ENCODE measurements at regions not wholly inside any gene's neighbourhood (a gene's known extent, or its start where the extent isn't known, plus 50 kb on each side); places are given as distances from the start of the nearest gene placed in this dataset.

DNA sequence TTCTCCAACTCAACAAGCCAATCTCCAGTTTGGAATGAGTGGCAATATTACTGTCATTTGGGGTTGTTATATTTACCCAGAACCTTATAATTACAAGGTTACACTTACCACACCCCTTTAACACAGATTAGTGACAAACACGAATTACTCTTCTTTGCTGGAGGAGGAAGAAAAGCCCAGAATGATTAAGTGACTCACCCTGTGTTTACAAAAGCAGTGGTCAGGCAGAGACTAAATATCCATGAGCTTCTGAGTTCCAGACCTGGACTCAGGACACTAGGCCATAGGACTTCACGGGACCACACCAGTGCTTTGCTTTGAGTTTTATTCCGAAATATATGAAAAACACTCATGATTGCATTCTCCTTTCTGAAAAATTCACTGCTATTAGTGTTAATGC, 370.8 kb downstream of the TLE1 start:
- TF ChIP-seq, protein P1, sequence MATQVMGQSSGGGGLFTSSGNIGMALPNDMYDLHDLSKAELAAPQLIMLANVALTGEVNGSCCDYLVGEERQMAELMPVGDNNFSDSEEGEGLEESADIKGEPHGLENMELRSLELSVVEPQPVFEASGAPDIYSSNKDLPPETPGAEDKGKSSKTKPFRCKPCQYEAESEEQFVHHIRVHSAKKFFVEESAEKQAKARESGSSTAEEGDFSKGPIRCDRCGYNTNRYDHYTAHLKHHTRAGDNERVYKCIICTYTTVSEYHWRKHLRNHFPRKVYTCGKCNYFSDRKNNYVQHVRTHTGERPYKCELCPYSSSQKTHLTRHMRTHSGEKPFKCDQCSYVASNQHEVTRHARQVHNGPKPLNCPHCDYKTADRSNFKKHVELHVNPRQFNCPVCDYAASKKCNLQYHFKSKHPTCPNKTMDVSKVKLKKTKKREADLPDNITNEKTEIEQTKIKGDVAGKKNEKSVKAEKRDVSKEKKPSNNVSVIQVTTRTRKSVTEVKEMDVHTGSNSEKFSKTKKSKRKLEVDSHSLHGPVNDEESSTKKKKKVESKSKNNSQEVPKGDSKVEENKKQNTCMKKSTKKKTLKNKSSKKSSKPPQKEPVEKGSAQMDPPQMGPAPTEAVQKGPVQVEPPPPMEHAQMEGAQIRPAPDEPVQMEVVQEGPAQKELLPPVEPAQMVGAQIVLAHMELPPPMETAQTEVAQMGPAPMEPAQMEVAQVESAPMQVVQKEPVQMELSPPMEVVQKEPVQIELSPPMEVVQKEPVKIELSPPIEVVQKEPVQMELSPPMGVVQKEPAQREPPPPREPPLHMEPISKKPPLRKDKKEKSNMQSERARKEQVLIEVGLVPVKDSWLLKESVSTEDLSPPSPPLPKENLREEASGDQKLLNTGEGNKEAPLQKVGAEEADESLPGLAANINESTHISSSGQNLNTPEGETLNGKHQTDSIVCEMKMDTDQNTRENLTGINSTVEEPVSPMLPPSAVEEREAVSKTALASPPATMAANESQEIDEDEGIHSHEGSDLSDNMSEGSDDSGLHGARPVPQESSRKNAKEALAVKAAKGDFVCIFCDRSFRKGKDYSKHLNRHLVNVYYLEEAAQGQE (IDR thresholded peaks at IDR 0.05; ENCODE audit: insufficient read depth in 1 of 2, low read depth in 2 of 2, low read length in 2 of 2), result no peak
- no peak for TF ChIP-seq POLR2AphosphoS5 (IDR thresholded peaks at IDR 0.05; ENCODE audit: low read depth, low read length)
- TF ChIP-seq TAF1 (IDR thresholded peaks at IDR 0.05; ENCODE audit: borderline replicate concordance, insufficient read depth, low read length), result no peak
- no peak for TF ChIP-seq FOXP2 (optimal IDR thresholded peaks at IDR 0.05; ENCODE audit: borderline replicate concordance, extremely low read depth, extremely low read length, insufficient read depth)
- TF ChIP-seq SIN3A (IDR thresholded peaks at IDR 0.05; ENCODE audit: borderline replicate concordance, insufficient read depth, low read length), result no peak

DNA sequence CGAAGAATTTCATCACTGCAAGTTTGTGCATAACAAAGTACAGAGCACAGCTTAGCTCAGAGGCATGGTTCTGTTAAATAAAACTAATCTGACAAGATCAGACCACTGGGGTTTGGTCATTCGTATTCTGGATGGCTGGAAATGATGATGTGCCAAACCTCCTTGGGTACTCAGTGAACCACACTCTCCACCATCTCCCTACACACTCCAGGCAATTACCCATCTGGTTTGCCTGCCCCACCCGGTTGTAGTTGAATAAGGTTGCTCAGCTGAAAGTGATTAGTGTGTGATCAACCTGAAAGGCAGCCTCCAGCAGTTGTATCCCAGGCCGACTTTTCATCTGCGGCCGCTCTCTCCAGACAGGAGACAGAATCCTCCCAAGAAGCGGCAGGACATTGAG, 371.4 kb downstream of the TLE1 start:
- TF ChIP-seq, protein P1 (IDR thresholded peaks at IDR 0.05; ENCODE audit: insufficient read depth in 1 of 2, low read depth in 2 of 2, low read length in 2 of 2), result no peak
- no peak for TF ChIP-seq SIN3A (IDR thresholded peaks at IDR 0.05; ENCODE audit: borderline replicate concordance, insufficient read depth, low read length)
- TF ChIP-seq FOXP2 (optimal IDR thresholded peaks at IDR 0.05; ENCODE audit: borderline replicate concordance, extremely low read depth, extremely low read length, insufficient read depth), result no peak
- TF ChIP-seq TAF1 (IDR thresholded peaks at IDR 0.05; ENCODE audit: borderline replicate concordance, insufficient read depth, low read length), result no peak
- no peak for TF ChIP-seq POLR2AphosphoS5 (IDR thresholded peaks at IDR 0.05; ENCODE audit: low read depth, low read length)

DNA sequence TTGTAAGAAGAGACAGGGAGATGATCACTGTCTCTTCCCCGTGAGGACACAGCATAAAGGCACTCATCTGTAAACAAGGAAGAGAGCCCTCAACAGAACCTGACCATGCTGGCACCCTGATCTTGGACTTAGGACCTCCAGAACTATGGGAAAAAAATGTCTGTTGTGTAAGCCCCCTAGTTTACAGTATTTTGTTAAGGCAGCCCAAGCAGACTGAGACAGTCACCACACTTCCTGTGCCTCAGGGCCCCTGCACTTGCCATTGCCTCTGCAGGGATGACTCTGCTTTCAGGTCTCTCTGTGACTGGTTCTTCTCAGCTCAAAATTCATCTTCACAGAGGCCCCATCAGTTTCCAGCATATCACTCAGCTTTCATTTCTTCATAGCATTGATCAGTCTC, 372.1 kb downstream of the TLE1 start:
- TF ChIP-seq, protein P1 (IDR thresholded peaks at IDR 0.05; ENCODE audit: insufficient read depth in 1 of 2, low read depth in 2 of 2, low read length in 2 of 2), result no peak
- TF ChIP-seq TAF1 (IDR thresholded peaks at IDR 0.05; ENCODE audit: borderline replicate concordance, insufficient read depth, low read length), result no peak
- no peak for TF ChIP-seq POLR2AphosphoS5 (IDR thresholded peaks at IDR 0.05; ENCODE audit: low read depth, low read length)
- no peak for TF ChIP-seq FOXP2 (optimal IDR thresholded peaks at IDR 0.05; ENCODE audit: borderline replicate concordance, extremely low read depth, extremely low read length, insufficient read depth)
- TF ChIP-seq SIN3A (IDR thresholded peaks at IDR 0.05; ENCODE audit: borderline replicate concordance, insufficient read depth, low read length), result no peak

DNA sequence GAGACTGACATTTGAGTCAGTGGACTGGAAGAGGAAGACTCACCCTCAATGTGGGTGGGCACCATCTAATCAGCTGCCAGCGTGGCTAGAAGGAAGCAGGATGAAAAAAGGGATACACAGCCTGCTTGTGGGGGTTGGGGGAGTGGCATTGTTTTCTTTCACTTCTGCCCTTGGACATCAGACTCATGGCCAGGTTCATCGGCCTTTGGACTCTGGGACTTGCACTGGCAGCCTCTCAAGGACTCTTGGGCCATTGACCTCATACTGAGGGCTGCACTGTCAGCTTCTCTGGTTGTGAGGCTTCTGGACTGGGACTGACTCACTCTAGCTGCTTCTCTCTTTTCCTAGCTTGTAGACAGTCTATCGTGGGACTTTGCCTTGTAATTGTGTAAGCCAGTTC, 374.9 kb downstream of the TLE1 start:
- TF ChIP-seq TAF1 (IDR thresholded peaks at IDR 0.05; ENCODE audit: borderline replicate concordance, insufficient read depth, low read length) (no peak), SIN3A (IDR thresholded peaks at IDR 0.05; ENCODE audit: borderline replicate concordance, insufficient read depth, low read length) (no peak), FOXP2 (optimal IDR thresholded peaks at IDR 0.05; ENCODE audit: borderline replicate concordance, extremely low read depth, extremely low read length, insufficient read depth) (no peak), POLR2AphosphoS5 (IDR thresholded peaks at IDR 0.05; ENCODE audit: low read depth, low read length) (no peak)
- TF ChIP-seq, protein P1 (IDR thresholded peaks at IDR 0.05; ENCODE audit: insufficient read depth in 1 of 2, low read depth in 2 of 2, low read length in 2 of 2), result no peak

DNA sequence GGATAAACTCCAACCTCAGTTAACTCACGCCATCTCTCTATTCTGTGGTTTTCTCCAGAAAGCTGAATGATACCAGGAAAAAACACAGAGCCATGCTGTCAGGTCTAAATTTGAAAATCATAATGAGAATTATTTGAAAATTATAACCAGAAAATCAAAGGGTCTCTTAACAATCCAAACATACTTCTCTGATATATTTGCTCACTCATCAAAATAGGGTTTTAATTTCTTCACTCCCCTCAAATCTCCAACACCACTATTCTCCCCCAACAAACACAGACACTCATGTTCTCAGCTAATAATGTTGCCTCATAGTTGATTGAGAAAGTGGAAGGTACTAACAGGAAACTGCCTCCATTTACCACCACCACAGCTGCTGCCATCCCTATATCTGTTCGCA, 375.5 kb downstream of the TLE1 start:
- TF ChIP-seq, protein P1 (IDR thresholded peaks at IDR 0.05; ENCODE audit: insufficient read depth in 1 of 2, low read depth in 2 of 2, low read length in 2 of 2), result no peak
- no peak for TF ChIP-seq TAF1 (IDR thresholded peaks at IDR 0.05; ENCODE audit: borderline replicate concordance, insufficient read depth, low read length)
- no peak for TF ChIP-seq POLR2AphosphoS5 (IDR thresholded peaks at IDR 0.05; ENCODE audit: low read depth, low read length)
- no peak for TF ChIP-seq SIN3A (IDR thresholded peaks at IDR 0.05; ENCODE audit: borderline replicate concordance, insufficient read depth, low read length)
- no peak for TF ChIP-seq FOXP2 (optimal IDR thresholded peaks at IDR 0.05; ENCODE audit: borderline replicate concordance, extremely low read depth, extremely low read length, insufficient read depth)
